Stimulated activated CD8-positive, alpha-beta memory T cell treated with anti-CD3 and anti-CD28 coated beads, Interleukin-15, amount 100 ng/mL, for 48 hours (primary cell): ENCODE measurements at regions not wholly inside any gene's neighbourhood (a gene's known extent, or its start where the extent isn't known, plus 50 kb on each side); places are given as distances from the start of the nearest gene placed in this dataset.
A peak's percentile ranks its signal among the peaks of the same experiment; 100 is the strongest.
"Not testable (repeated sequence)": the region's sequence is repeated elsewhere in the genome, so short reads cannot be mapped to it uniquely, and the experiment has no call there.

Experiments used
- DNase-seq, 2 donors: peaks; one replicate each; pipeline ENCODE4 v3.0.0-alpha.2; 2020; ENCODE audit warnings: low read depth in 2 of 2

GRCh38 chr2:241957276-241957675 lies 87.7 kb downstream of the RTP5 start:
- DNase-seq: no peak

GRCh38 chr2:241958818-241959545 lies 89.5 kb downstream of the RTP5 start:
- no peak for DNase-seq

GRCh38 chr2:241959751-241960269 lies 90.3 kb downstream of the RTP5 start:
- no peak for DNase-seq

GRCh38 chr2:241961454-241961853 lies 91.9 kb downstream of the RTP5 start:
- DNase-seq: no peak

- no peak for DNase-seq
Measured at GRCh38 chr2:241964133-241964532, 94.6 kb downstream of the RTP5 start.

- DNase-seq: peak; percentile 68
Measured at GRCh38 chr2:241965931-241966412, 96.4 kb downstream of the RTP5 start.

- DNase-seq: no peak
Measured at GRCh38 chr2:241966647-241967466, 97.3 kb downstream of the RTP5 start.

- DNase-seq: no peak
Measured at GRCh38 chr2:241967467-241968144, 98.1 kb downstream of the RTP5 start.

GRCh38 chr2:241968417-241968816 lies 98.9 kb downstream of the RTP5 start:
- DNase-seq: no peak

GRCh38 chr2:241969182-241969581 lies 99.7 kb downstream of the RTP5 start:
- DNase-seq: not testable (repeated sequence)

GRCh38 chr2:241970716-241971115 lies 101.2 kb downstream of the RTP5 start:
- DNase-seq: no peak

- DNase-seq: no peak
Measured at GRCh38 chr2:241974096-241974495, 104.6 kb downstream of the RTP5 start.

- no peak for DNase-seq
Measured at GRCh38 chr2:241974851-241975592, 105.5 kb downstream of the RTP5 start.

GRCh38 chr2:241975593-241976284 lies 106.2 kb downstream of the RTP5 start:
- no peak for DNase-seq

- DNase-seq: no peak
Measured at GRCh38 chr2:241976296-241976695, 106.8 kb downstream of the RTP5 start.

- no peak for DNase-seq
Measured at GRCh38 chr2:241977557-241978300, 108.2 kb downstream of the RTP5 start.

- DNase-seq: no peak
Measured at GRCh38 chr2:241978670-241979069, 109.1 kb downstream of the RTP5 start.

GRCh38 chr2:241980193-241980592 lies 110.7 kb downstream of the RTP5 start:
- DNase-seq: no peak

- DNase-seq: no peak
Measured at GRCh38 chr2:241981076-241981700, 111.7 kb downstream of the RTP5 start.
